GM12873 (cell line): ENCODE measurements at regions not wholly inside any gene's neighbourhood (a gene's known extent, or its start where the extent isn't known, plus 50 kb on each side); places are given as distances from the start of the nearest gene placed in this dataset.

Source experiments
- CTCF ChIP-seq: IDR thresholded peaks from 2 replicates; pipeline ENCODE4 v1.5.1; 2012; ENCODE audit warnings: low read depth, mild to moderate bottlenecking, moderate library complexity, low read length, control low read depth; ENCODE audit not compliant: insufficient read depth; ENCODE audit errors: missing control alignments

GRCh38 chr14:56956182-56956581, 145.9 kb upstream of the OTX2 start:
- TF ChIP-seq CTCF = no peak

GRCh38 chr14:56955745-56956144, 145.5 kb upstream of the OTX2 start:
- no peak for TF ChIP-seq CTCF

- no peak for TF ChIP-seq CTCF
Measured at GRCh38 chr14:56953884-56954283, 143.6 kb upstream of the OTX2 start.

- no peak for TF ChIP-seq CTCF
Measured at GRCh38 chr14:56952766-56953473, 142.6 kb upstream of the OTX2 start.

- no peak for TF ChIP-seq CTCF
Measured at GRCh38 chr14:56949828-56950227, 139.5 kb upstream of the OTX2 start.

GRCh38 chr14:56945291-56945690, 135.0 kb upstream of the OTX2 start:
- TF ChIP-seq CTCF = no peak

- TF ChIP-seq CTCF = no peak
Measured at GRCh38 chr14:56944397-56944796, 134.1 kb upstream of the OTX2 start.
